Transverse colon (tissue), 4 donors: ENCODE measurements at regions not wholly inside any gene's neighbourhood (a gene's known extent, or its start where the extent isn't known, plus 50 kb on each side); places are given as distances from the start of the nearest gene placed in this dataset.

Experiments used
- DNase-seq: peaks from one replicate; pipeline ENCODE4 v3.0.0-alpha.2; 2019
- H3K27ac ChIP-seq, 4 donors: fragments of 200-600 bp; sonication (generic); 2 replicates each; pipeline ENCODE4 v1.5.1; 2016 to 2018; ENCODE audit warnings: inconsistent platforms in 4 of 4
- H3K27me3 ChIP-seq: fragments of 200-600 bp; sonication (generic); 2 replicates; pipeline ENCODE4 v1.5.1; 2017; ENCODE audit warnings: inconsistent platforms
- H3K36me3 ChIP-seq, 4 donors: fragments of 200-600 bp; sonication (generic); 2 replicates each; pipeline ENCODE4 v1.5.1; 2017 to 2019; ENCODE audit warnings: inconsistent platforms in 4 of 4
- H3K4me1 ChIP-seq, 4 donors: fragments of 200-600 bp; sonication (generic); 2 replicates each; pipeline ENCODE4 v1.5.1; 2017 to 2020; ENCODE audit warnings: inconsistent platforms in 4 of 4
- H3K4me3 ChIP-seq, 4 donors: fragments of 200-600 bp; sonication (generic); 1 replicate in 1 of 4; 2 replicates in 3 of 4; pipeline versions ENCODE4 v1.5.1 to v1.6.1; 2017 to 2019; ENCODE audit warnings: inconsistent platforms in 4 of 4
- H3K9me3 ChIP-seq, 2 donors: fragments of 200-600 bp; sonication (generic); 2 replicates each; pipeline ENCODE4 v1.5.1; 2017 to 2019; ENCODE audit warnings: inconsistent platforms in 2 of 2
- EP300 ChIP-seq: sonication (generic); formaldehyde crosslinking; IDR thresholded peaks from one replicate; pipeline ENCODE4 v1.6.1; 2017; ENCODE audit warnings: antibody characterized with exemption, low read depth
- POLR2A ChIP-seq: fragments of 450-650 bp; IDR thresholded peaks from one replicate; pipeline ENCODE4 v1.6.1; 2016; ENCODE audit warnings: antibody characterized with exemption, mild to moderate bottlenecking, moderate library complexity
- POLR2AphosphoS5 ChIP-seq, 3 donors: sonication (generic); formaldehyde crosslinking; IDR thresholded peaks; one replicate each; pipeline ENCODE4 v1.6.1; 2016; ENCODE audit warnings: antibody characterized with exemption in 3 of 3
- WGBS, 2 donors: methylation state at CpG; one replicate each; pipeline ENCODE4 v1.1.5; 2018; ENCODE audit warnings: low coverage in 1 of 2; 5-methylcytosine and 5-hydroxymethylcytosine counted together
- in situ Hi-C, 4 donors: fragments of 200-750 bp; cut with MboI; loops; one replicate each; pipeline versions ENCODE4 v1.15.0 to v1.15.1; 2017; ENCODE audit warnings: low sequenced_read_pairs in 3 of 4, low pct_ligation_motif_present in 1 of 4, low pct_unique_long_range_greater_than_20kb in 1 of 4
- intact Hi-C: fragments of 100-400 bp; cut with DNase I; formaldehyde crosslinking; loops from one replicate; pipeline ENCODE4 v1.15.1; 2023; ENCODE audit warnings: low total_unique reads
- TF ChIP-seq, protein P1 (sequence below), 5 experiments: fragments of 200-600 bp in 3 of 5; fragments of 450-650 bp in 2 of 5; sonication (generic) in 3 of 5; IDR thresholded peaks; 1 replicate in 2 of 5; 2 replicates in 3 of 5; pipeline ENCODE4 v1.5.1; 2016 to 2017; ENCODE audit warnings: antibody characterized with exemption in 5 of 5, inconsistent platforms in 3 of 5, mild to moderate bottlenecking in 2 of 5, moderate library complexity in 1 of 5

DNA sequence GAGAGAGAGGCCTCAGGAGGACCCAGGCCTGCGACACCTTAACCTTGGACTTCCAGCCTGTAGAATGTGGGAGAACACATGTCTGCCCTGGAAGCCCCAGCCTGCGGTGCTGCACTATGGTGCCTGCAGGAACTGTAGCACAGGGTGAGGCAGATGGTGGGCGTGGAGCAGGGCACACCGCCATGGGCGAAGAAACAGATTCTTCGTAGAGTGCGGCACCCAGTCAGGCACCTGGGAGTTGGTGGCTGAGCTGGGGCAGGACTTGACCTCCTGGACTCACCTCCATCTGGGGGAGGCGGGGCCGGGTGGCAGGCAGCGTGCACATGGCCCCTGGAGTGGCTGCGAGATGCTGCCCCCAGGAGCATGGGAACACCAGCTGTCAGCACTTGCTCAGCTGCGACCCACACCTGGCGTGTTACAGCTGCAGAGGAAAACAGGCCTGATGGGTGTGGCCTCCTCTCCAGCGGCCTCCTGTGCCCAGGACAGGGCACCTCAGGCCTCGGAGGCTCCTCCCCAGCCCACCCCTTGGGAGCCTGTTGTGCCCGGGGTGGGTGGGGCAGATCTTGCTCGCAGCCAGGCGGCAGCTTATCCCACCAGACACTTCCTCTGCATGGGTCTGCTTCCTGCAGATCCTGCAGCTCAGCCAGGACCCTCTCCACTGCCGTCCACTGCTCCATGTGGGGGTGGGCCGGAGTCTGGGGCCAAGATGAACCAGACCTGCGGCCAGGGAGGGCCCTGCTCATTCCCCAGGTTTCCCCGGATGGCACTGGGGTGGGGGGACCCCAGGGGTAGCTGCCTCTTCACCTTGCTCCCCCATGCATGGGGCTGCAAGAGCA lies 80.4 kb downstream of the MYEOV start:
- Histone ChIP-seq H3K4me3 (no peak overlapping the region), H3K27ac (peak overlapping the region in 2 of 4 donors; percentile 37 to 57), H3K27me3 (no peaks in the 10 kb centered on the region), H3K4me1 (peaks cover 14 to 40% (median 32%) of the 10 kb centered on the region in 4 donors), H3K9me3 (no peaks in the 10 kb centered on the region), H3K36me3 (no peaks in the 10 kb centered on the region)
- intact Hi-C loops, result no loop called here
- peak; percentile 75 to 91 (median 84) for TF ChIP-seq POLR2AphosphoS5 (IDR thresholded peaks at IDR 0.05)
- TF ChIP-seq, protein P1, sequence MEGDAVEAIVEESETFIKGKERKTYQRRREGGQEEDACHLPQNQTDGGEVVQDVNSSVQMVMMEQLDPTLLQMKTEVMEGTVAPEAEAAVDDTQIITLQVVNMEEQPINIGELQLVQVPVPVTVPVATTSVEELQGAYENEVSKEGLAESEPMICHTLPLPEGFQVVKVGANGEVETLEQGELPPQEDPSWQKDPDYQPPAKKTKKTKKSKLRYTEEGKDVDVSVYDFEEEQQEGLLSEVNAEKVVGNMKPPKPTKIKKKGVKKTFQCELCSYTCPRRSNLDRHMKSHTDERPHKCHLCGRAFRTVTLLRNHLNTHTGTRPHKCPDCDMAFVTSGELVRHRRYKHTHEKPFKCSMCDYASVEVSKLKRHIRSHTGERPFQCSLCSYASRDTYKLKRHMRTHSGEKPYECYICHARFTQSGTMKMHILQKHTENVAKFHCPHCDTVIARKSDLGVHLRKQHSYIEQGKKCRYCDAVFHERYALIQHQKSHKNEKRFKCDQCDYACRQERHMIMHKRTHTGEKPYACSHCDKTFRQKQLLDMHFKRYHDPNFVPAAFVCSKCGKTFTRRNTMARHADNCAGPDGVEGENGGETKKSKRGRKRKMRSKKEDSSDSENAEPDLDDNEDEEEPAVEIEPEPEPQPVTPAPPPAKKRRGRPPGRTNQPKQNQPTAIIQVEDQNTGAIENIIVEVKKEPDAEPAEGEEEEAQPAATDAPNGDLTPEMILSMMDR (IDR thresholded peaks at IDR 0.05), result no peak
- in situ Hi-C loops, result no loop called here
- peak; percentile 73 for DNase-seq
- 59% methylated on average over 12 of the region's 22 CpGs; no CpG with 5 or more reads in 1 of the 2 donors for WGBS, 2 donors

DNA sequence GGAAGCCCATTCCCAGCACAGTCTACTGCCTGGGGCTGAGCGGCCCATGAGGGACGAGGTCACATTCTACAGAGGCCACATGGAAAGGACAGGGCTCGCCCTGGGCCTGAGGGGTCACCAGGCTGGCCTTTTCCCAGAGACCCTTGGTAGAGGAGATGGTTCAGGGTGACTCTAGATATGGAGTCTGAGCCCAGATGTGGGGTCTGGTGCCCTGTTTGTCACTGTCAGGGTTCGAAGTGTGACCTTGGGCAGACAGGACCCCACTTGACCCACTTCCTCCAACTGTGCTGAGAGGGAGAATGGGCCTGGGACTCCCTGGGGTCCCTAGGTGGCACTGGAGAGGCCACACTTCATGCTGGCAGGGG lies 81.0 kb downstream of the MYEOV start:
- WGBS, 2 donors, result 83% methylated on average over 3 of the region's 4 CpGs; no CpG with 5 or more reads in 1 of the 2 donors
- in situ Hi-C loops (no loop called here), intact Hi-C loops (no loop called here)
- no peaks in the 10 kb centered on the region for H3K36me3 ChIP-seq
- TF ChIP-seq, protein P1 (IDR thresholded peaks at IDR 0.05), result no peak
- TF ChIP-seq POLR2AphosphoS5 (IDR thresholded peaks at IDR 0.05) (no peak), POLR2A (no peak), EP300 (no peak)
- DNase-seq, result no peak
- no peak overlapping the region for H3K4me3 ChIP-seq
- peak overlapping the region in 1 of 4 donors; percentile 57 for H3K27ac ChIP-seq
- peaks cover 14 to 40% (median 32%) of the 10 kb centered on the region in 4 donors for H3K4me1 ChIP-seq
- H3K9me3 ChIP-seq, result no peaks in the 10 kb centered on the region
- no peaks in the 10 kb centered on the region for H3K27me3 ChIP-seq

DNA sequence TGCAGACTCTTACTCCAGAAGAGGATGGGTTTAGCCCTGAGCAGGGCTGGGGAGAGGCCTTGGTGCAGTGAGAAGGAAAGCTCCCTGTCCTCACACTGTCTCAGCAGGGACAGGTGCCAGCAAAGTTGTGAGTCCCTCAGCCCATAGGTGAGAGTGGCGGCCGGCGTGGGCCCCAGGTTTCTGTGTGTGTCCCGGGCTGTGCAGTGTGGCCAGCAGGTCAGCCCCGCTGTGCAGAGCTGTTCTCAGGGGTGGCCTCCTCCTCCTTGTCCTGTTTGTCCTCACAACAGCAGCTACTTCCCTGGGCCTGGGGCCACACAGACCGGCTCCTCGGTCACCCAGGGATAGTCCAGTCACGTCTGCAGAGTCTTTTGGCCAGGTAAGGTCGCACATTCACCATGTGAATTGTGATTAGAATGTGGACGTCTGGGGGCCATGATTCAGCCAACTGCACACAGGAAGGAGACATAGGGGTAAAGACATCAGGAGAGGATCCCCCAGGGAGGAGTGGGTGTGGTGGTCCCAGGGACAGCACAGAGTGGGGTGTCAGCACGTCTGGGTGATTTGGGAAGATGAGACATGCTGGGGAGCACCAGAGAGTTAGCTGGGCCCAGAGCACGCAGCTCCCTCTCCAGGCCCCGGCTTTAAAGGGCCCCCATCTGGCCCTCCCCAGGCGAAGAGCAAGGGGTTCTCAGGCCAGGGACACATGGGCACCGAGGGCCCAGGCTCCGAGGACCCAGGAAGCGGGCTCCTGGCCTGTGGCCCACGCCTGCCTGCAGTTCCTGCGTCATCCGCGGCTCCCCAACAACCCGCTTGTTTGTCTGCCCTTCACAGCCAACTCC lies 81.6 kb downstream of the MYEOV start:
- in situ Hi-C loops, result no loop called here
- TF ChIP-seq, protein P1 (IDR thresholded peaks at IDR 0.05), result peak in 2 of 5 experiments; percentile 10 to 31
- no peak for TF ChIP-seq POLR2A
- intact Hi-C loops, result no loop called here

More for the DNA sequence above, 81.6 kb downstream of the MYEOV start:
- no peaks in the 10 kb centered on the region for H3K9me3 ChIP-seq
- DNase-seq, result peak; percentile 57
- peaks cover 14 to 40% (median 32%) of the 10 kb centered on the region in 4 donors for H3K4me1 ChIP-seq
- WGBS, 2 donors, result 73 to 75% methylated on average over 4 to 18 of the region's 22 CpGs
- H3K27me3 ChIP-seq, result no peaks in the 10 kb centered on the region
- H3K4me3 ChIP-seq, result no peak overlapping the region
- H3K36me3 ChIP-seq, result no peaks in the 10 kb centered on the region
- H3K27ac ChIP-seq, result no peak overlapping the region
